ENCODE measurements at regions not wholly inside any gene's neighbourhood (a gene's known extent, or its start where the extent isn't known, plus 50 kb on each side); places are given as distances from the start of the nearest gene placed in this dataset.
A peak's percentile ranks its signal among the peaks of the same experiment; 100 is the strongest.

GRCh38 chr3:107275511-107275910 lies 101.7 kb upstream of the CCDC54 start:
- H3K9ac ChIP-seq (ENCODE audit: low read length) = no peak overlapping the region
- no peaks in the 10 kb centered on the region for H3K9me3 ChIP-seq (ENCODE audit: insufficient read depth, low read depth, low read length)
- H4K12ac ChIP-seq (ENCODE audit: low read depth, low read length) = no peak overlapping the region
- H3K23ac ChIP-seq (ENCODE audit: low read length) = no peak overlapping the region
- H3K4ac ChIP-seq (ENCODE audit: low read depth, low read length) = no peak overlapping the region
- no peaks in the 10 kb centered on the region for H3K4me1 ChIP-seq (ENCODE audit: control insufficient read depth in 1 of 2, insufficient read depth in 2 of 2, low read length in 2 of 2)
- DNase-seq = no peak
- H3K27ac ChIP-seq (ENCODE audit: low read depth, low read length) = no peak overlapping the region
- H3K14ac ChIP-seq (ENCODE audit: low read length) = no peak overlapping the region
- H2AFZ ChIP-seq (ENCODE audit: insufficient read depth, low read length, poor library complexity) = no peak overlapping the region
- no peaks in the 10 kb centered on the region for H3K36me3 ChIP-seq (ENCODE audit: control insufficient read depth in 1 of 2, insufficient read depth in 2 of 2, low read length in 2 of 2)
- H2AK5ac ChIP-seq (ENCODE audit: low read length) = no peak overlapping the region
- H3K4me3 ChIP-seq (ENCODE audit: low read depth, low read length) = no peak overlapping the region
- H3K79me1 ChIP-seq (ENCODE audit: low read length) = peaks cover 1% of the 10 kb centered on the region
- no peak overlapping the region for H3K4me2 ChIP-seq (ENCODE audit: low read length)
- no peak overlapping the region for H2BK5ac ChIP-seq (ENCODE audit: low read depth, low read length, poor library complexity)
- no peak overlapping the region for H4K91ac ChIP-seq (ENCODE audit: low read depth, low read length)
- whole genome bisulfite sequencing (ENCODE audit: extremely low coverage, insufficient coverage, insufficient read length) = no CpG with 5 or more reads among the region's 2 CpGs
- no peak overlapping the region for H4K8ac ChIP-seq (ENCODE audit: low read depth, low read length)
- no peaks in the 10 kb centered on the region for H3K27me3 ChIP-seq (ENCODE audit: insufficient read depth, low read length)
- H2BK12ac ChIP-seq (ENCODE audit: low read length) = no peak overlapping the region
- no peak overlapping the region for H2BK120ac ChIP-seq (ENCODE audit: insufficient read depth, low read length, poor library complexity)
- H3K79me2 ChIP-seq (ENCODE audit: control insufficient read depth, insufficient read depth, low read length, poor library complexity) = no peaks in the 10 kb centered on the region
- H3K18ac ChIP-seq (ENCODE audit: low read length) = no peak overlapping the region

GRCh38 chr3:107283948-107284347 lies 93.3 kb upstream of the CCDC54 start:
- no peak overlapping the region for H2AK5ac ChIP-seq (ENCODE audit: low read length)
- H4K12ac ChIP-seq (ENCODE audit: low read depth, low read length) = no peak overlapping the region
- no peak overlapping the region for H3K4ac ChIP-seq (ENCODE audit: low read depth, low read length)
- no peak overlapping the region for H2BK5ac ChIP-seq (ENCODE audit: low read depth, low read length, poor library complexity)
- no peaks in the 10 kb centered on the region for H3K36me3 ChIP-seq (ENCODE audit: control insufficient read depth in 1 of 2, insufficient read depth in 2 of 2, low read length in 2 of 2)
- H2BK120ac ChIP-seq (ENCODE audit: insufficient read depth, low read length, poor library complexity) = no peak overlapping the region
- no peaks in the 10 kb centered on the region for H3K9me3 ChIP-seq (ENCODE audit: insufficient read depth, low read depth, low read length)
- H4K8ac ChIP-seq (ENCODE audit: low read depth, low read length) = no peak overlapping the region
- peak in 1 of 2 donors; percentile 38 for DNase-seq
- no peak overlapping the region for H4K91ac ChIP-seq (ENCODE audit: low read depth, low read length)
- H3K27me3 ChIP-seq (ENCODE audit: insufficient read depth, low read length) = no peaks in the 10 kb centered on the region
- H3K23ac ChIP-seq (ENCODE audit: low read length) = no peak overlapping the region
- no peak overlapping the region for H3K4me2 ChIP-seq (ENCODE audit: low read length)
- H3K79me1 ChIP-seq (ENCODE audit: low read length) = no peaks in the 10 kb centered on the region
- H3K4me3 ChIP-seq (ENCODE audit: low read depth, low read length) = no peak overlapping the region
- no peak overlapping the region for H2BK12ac ChIP-seq (ENCODE audit: low read length)
- no peak overlapping the region for H3K14ac ChIP-seq (ENCODE audit: low read length)
- no CpG with 5 or more reads among the region's 3 CpGs for WGBS (ENCODE audit: extremely low coverage, insufficient coverage, insufficient read length)
- no peaks in the 10 kb centered on the region for H3K79me2 ChIP-seq (ENCODE audit: control insufficient read depth, insufficient read depth, low read length, poor library complexity)
- H2AFZ ChIP-seq (ENCODE audit: insufficient read depth, low read length, poor library complexity) = no peak overlapping the region
- H3K27ac ChIP-seq (ENCODE audit: low read depth, low read length) = no peak overlapping the region
- no peak overlapping the region for H3K9ac ChIP-seq (ENCODE audit: low read length)
- peaks cover 0 to 2% of the 10 kb centered on the region in 2 experiments for H3K4me1 ChIP-seq (ENCODE audit: control insufficient read depth in 1 of 2, insufficient read depth in 2 of 2, low read length in 2 of 2)
- no peak overlapping the region for H3K18ac ChIP-seq (ENCODE audit: low read length)

- H3K4me1 ChIP-seq (ENCODE audit: control insufficient read depth in 1 of 2, insufficient read depth in 2 of 2, low read length in 2 of 2) = peaks cover 0 to 2% of the 10 kb centered on the region in 2 experiments
- no peak overlapping the region for H3K4ac ChIP-seq (ENCODE audit: low read depth, low read length)
- H2AK5ac ChIP-seq (ENCODE audit: low read length) = no peak overlapping the region
- H3K9ac ChIP-seq (ENCODE audit: low read length) = no peak overlapping the region
- H3K4me2 ChIP-seq (ENCODE audit: low read length) = no peak overlapping the region
- no peak overlapping the region for H2BK120ac ChIP-seq (ENCODE audit: insufficient read depth, low read length, poor library complexity)
- H3K27ac ChIP-seq (ENCODE audit: low read depth, low read length) = no peak overlapping the region
- H3K36me3 ChIP-seq (ENCODE audit: control insufficient read depth in 1 of 2, insufficient read depth in 2 of 2, low read length in 2 of 2) = no peaks in the 10 kb centered on the region
- no peak overlapping the region for H2BK5ac ChIP-seq (ENCODE audit: low read depth, low read length, poor library complexity)
- H3K79me2 ChIP-seq (ENCODE audit: control insufficient read depth, insufficient read depth, low read length, poor library complexity) = no peaks in the 10 kb centered on the region
- no peaks in the 10 kb centered on the region for H3K27me3 ChIP-seq (ENCODE audit: insufficient read depth, low read length)
- peak in 1 of 2 donors; percentile 51 for DNase-seq
- WGBS (ENCODE audit: extremely low coverage, insufficient coverage, insufficient read length) = no CpG with 5 or more reads among the region's 1 CpG
- H2AFZ ChIP-seq (ENCODE audit: insufficient read depth, low read length, poor library complexity) = no peak overlapping the region
- no peak overlapping the region for H3K4me3 ChIP-seq (ENCODE audit: low read depth, low read length)
- H2BK12ac ChIP-seq (ENCODE audit: low read length) = no peak overlapping the region
- no peaks in the 10 kb centered on the region for H3K9me3 ChIP-seq (ENCODE audit: insufficient read depth, low read depth, low read length)
- no peaks in the 10 kb centered on the region for H3K79me1 ChIP-seq (ENCODE audit: low read length)
- no peak overlapping the region for H4K91ac ChIP-seq (ENCODE audit: low read depth, low read length)
- no peak overlapping the region for H3K14ac ChIP-seq (ENCODE audit: low read length)
- no peak overlapping the region for H3K23ac ChIP-seq (ENCODE audit: low read length)
- H4K8ac ChIP-seq (ENCODE audit: low read depth, low read length) = no peak overlapping the region
- no peak overlapping the region for H3K18ac ChIP-seq (ENCODE audit: low read length)
- no peak overlapping the region for H4K12ac ChIP-seq (ENCODE audit: low read depth, low read length)
Observed at GRCh38 chr3:107284612-107285011, 92.6 kb upstream of the CCDC54 start.

- no peak overlapping the region for H3K18ac ChIP-seq (ENCODE audit: low read length)
- H3K36me3 ChIP-seq (ENCODE audit: control insufficient read depth in 1 of 2, insufficient read depth in 2 of 2, low read length in 2 of 2) = no peaks in the 10 kb centered on the region
- H4K12ac ChIP-seq (ENCODE audit: low read depth, low read length) = no peak overlapping the region
- H4K8ac ChIP-seq (ENCODE audit: low read depth, low read length) = no peak overlapping the region
- no peak overlapping the region for H3K9ac ChIP-seq (ENCODE audit: low read length)
- no peaks in the 10 kb centered on the region for H3K79me1 ChIP-seq (ENCODE audit: low read length)
- H2AFZ ChIP-seq (ENCODE audit: insufficient read depth, low read length, poor library complexity) = no peak overlapping the region
- H3K79me2 ChIP-seq (ENCODE audit: control insufficient read depth, insufficient read depth, low read length, poor library complexity) = no peaks in the 10 kb centered on the region
- H3K27ac ChIP-seq (ENCODE audit: low read depth, low read length) = no peak overlapping the region
- no peak overlapping the region for H3K4me2 ChIP-seq (ENCODE audit: low read length)
- no peak overlapping the region for H2BK5ac ChIP-seq (ENCODE audit: low read depth, low read length, poor library complexity)
- H3K14ac ChIP-seq (ENCODE audit: low read length) = no peak overlapping the region
- no peak overlapping the region for H3K4me3 ChIP-seq (ENCODE audit: low read depth, low read length)
- no peak overlapping the region for H2AK5ac ChIP-seq (ENCODE audit: low read length)
- no CpG with 5 or more reads among the region's 2 CpGs for WGBS (ENCODE audit: extremely low coverage, insufficient coverage, insufficient read length)
- H2BK120ac ChIP-seq (ENCODE audit: insufficient read depth, low read length, poor library complexity) = no peak overlapping the region
- H3K4ac ChIP-seq (ENCODE audit: low read depth, low read length) = no peak overlapping the region
- H3K23ac ChIP-seq (ENCODE audit: low read length) = no peak overlapping the region
- H3K9me3 ChIP-seq (ENCODE audit: insufficient read depth, low read depth, low read length) = no peaks in the 10 kb centered on the region
- H3K4me1 ChIP-seq (ENCODE audit: control insufficient read depth in 1 of 2, insufficient read depth in 2 of 2, low read length in 2 of 2) = peaks cover 0 to 2% of the 10 kb centered on the region in 2 experiments
- no peak overlapping the region for H2BK12ac ChIP-seq (ENCODE audit: low read length)
- H3K27me3 ChIP-seq (ENCODE audit: insufficient read depth, low read length) = no peaks in the 10 kb centered on the region
- DNase-seq = peak; percentile 81 to 88
- H4K91ac ChIP-seq (ENCODE audit: low read depth, low read length) = no peak overlapping the region
Observed at GRCh38 chr3:107285197-107285596, 92.0 kb upstream of the CCDC54 start.

All from trophoblast cell (in vitro differentiated cells and primary cell).